ENCODE measurements at regions not wholly inside any gene's neighbourhood (a gene's known extent, or its start where the extent isn't known, plus 50 kb on each side); places are given as distances from the start of the nearest gene placed in this dataset.

DNA sequence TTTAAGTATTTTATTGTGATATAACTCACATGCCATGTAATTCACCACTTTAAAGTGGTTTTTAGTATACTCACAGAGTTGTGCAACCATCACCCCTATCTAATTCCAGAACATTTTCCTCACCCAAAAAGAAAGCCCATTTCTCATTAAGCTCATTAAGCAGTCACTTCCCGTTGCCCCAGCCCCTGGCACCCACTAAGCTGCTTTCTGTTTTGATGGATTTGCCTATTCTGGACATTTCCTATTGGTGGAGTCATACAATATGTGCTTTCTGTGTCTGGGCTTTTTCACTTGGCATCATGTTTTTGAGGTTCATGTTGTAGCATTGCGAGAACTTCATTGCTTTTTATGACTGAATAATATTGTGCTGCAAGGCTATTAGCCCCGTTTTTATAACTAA, 66.0 kb downstream of the ARL6IP4 start:
- no peak for TF ChIP-seq POLR2A (IDR thresholded peaks at IDR 0.05)
- no peak for TF ChIP-seq CTCF (IDR thresholded peaks at IDR 0.05)
